ENCODE measurements at regions not wholly inside any gene's neighbourhood (a gene's known extent, or its start where the extent isn't known, plus 50 kb on each side); places are given as distances from the start of the nearest gene placed in this dataset.
A peak's percentile ranks its signal among the peaks of the same experiment; 100 is the strongest.
"Not testable (repeated sequence)": the region's sequence is repeated elsewhere in the genome, so short reads cannot be mapped to it uniquely, and the experiment has no call there.

GRCh38 chr5:160479220-160479619 is 57.6 kb downstream of the PTTG1 start:
- DNase-seq (ENCODE audit: low read depth in 2 of 2): no peak

GRCh38 chr5:160479926-160480325 is 58.3 kb downstream of the PTTG1 start:
- DNase-seq (ENCODE audit: low read depth in 2 of 2): no peak

- DNase-seq (ENCODE audit: low read depth in 2 of 2): no peak
These were observed 59.0 kb downstream of the PTTG1 start for GRCh38 chr5:160480652-160481051.

- no peak for DNase-seq (ENCODE audit: low read depth in 2 of 2)
These were observed 63.0 kb downstream of the PTTG1 start for GRCh38 chr5:160484678-160485077.

GRCh38 chr5:160485364-160485969 is 63.8 kb downstream of the PTTG1 start:
- DNase-seq (ENCODE audit: low read depth in 2 of 2): no peak

GRCh38 chr5:160486573-160486972 is 64.9 kb downstream of the PTTG1 start:
- no peak for DNase-seq (ENCODE audit: low read depth in 2 of 2)

- no peak for DNase-seq (ENCODE audit: low read depth in 2 of 2)
These were observed 67.0 kb downstream of the PTTG1 start for GRCh38 chr5:160488394-160489325.

DNA sequence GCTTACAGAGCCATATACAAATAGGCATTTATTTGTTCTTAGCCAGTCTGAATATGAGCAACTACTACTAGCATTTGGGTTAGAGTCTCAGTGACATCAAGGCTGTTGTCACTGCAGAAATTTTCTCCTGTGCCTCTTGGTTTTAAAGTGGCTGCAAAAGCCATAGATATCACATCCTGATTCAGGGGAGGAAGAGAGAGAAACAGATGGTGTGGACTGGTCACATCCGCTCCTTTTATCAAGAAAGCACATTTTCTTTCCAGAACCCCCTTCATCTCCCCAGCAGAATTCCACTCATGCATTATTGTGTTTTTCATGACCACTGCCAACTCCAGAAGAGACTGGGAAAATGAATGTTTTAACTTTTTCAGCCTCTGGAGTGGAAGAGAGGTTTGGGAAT is 69.8 kb downstream of the PTTG1 start:
- DNase-seq (ENCODE audit: low read depth in 2 of 2): no peak

- no peak for DNase-seq (ENCODE audit: low read depth in 2 of 2)
These were observed 70.9 kb downstream of the PTTG1 start for GRCh38 chr5:160492565-160492964.

DNA sequence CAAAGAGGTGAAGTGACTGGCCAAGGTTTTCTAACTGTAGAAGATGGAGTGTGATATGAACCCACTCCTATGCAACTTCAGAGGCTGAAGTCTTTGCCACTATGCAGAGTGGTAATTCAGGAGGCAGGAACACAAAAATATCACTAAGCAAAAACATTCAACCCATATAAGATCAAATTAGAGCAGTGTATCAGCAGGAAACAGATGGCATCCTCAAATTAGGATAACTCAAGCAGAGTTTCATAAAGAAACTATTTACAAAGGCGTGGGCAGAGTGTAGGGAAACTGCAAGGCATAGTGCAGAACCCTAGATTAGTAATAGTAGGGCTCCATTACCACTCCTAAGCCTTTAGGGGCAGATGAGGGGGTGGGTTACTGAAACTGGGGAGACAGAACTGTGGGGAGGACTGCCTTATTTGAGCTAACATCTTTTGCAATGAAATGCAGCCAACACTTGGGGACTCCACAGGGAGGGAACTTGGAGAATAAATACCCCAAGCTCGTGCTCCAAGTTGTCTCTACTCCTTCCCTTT is 72.2 kb downstream of the PTTG1 start:
- no peak for DNase-seq (ENCODE audit: low read depth in 2 of 2)

DNA sequence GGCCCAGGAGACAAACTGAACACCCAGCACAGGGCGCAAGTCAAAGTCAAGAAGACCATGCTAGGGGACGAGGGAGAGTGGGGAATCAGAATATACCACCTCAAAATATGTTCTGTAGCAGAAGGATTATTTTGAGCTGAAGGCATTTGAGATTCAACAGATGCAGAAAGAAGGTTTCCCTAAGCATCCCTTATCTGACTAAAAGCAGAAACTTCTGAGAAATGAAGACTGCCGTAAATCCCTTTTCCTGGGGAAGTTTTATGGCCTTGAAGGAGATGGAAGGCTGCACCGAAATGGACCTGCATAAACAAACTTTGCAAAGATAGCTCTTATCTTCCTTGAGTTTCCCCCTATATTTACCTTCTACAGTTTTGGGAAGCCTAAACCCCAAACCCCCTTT is 72.8 kb downstream of the PTTG1 start:
- DNase-seq (ENCODE audit: low read depth in 2 of 2): no peak

- DNase-seq (ENCODE audit: low read depth in 2 of 2): no peak
These were observed 74.7 kb downstream of the PTTG1 start for GRCh38 chr5:160496334-160496733.

DNA sequence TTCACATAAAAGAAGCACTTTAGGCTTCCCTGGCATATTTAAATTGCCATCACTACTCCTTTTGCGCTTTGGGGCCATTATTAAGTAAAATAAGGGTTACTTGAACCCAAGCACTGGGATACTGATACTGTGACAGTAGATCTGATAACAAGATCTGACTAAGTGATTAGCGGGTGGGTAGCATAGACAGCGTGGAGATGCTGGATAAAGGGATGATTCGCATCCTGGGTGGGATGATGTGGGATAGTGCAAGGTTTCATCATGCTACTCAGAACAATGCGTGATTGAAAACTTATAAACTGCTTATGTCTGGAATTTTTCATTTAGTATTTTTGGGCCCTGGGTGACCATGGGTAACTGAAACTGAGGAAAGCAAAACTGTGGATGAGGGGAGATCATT is 75.1 kb downstream of the PTTG1 start:
- DNase-seq (ENCODE audit: low read depth in 2 of 2): no peak

DNA sequence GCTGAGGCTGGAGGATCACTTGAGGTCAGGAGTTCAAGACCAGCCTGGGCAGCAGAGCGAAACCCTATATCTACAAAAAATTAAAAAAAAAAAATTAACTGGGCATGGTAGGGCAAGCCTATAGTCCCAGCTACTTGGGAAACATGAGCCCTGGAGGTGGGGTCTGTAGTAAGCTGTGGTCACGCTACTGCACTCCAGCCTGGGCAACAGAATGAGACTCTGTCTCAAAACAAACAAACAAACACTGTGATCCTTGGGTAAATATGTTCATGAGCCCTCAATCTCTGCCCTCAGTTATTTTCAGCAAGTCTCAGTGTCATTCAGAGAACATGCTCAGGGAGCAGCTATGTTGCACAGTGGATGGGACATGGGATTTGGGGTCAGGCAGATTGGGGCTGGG is 76.2 kb downstream of the PTTG1 start:
- no peak for DNase-seq (ENCODE audit: low read depth in 2 of 2)

DNA sequence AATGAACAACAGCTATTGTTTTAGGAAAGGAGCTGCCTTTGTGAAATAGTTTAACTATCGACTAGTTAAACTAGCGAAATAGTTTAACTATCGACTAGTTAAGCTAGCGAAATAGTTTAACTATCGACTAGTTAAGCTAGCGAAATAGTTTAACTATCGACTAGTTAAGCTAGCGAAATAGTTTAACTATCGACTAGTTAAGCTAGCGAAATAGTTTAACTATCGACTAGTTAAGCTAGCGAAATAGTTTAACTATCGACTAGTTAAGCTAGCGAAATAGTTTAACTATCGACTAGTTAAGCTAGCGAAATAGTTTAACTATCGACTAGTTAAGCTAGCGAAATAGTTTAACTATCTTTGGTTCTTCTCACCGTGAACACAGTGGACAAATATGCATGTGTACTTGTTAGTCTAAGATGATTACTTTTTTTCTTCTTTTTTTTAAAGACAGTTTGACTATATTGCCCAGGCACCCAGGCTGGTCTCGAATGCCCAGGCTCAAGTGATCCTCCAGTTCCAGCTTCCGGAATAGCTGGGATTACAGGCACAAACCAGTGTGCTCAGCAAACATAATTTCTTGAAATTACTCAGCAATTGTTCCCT is 76.9 kb downstream of the PTTG1 start:
- not testable (repeated sequence) for DNase-seq (ENCODE audit: low read depth in 2 of 2)

GRCh38 chr5:160500786-160501779 is 79.4 kb downstream of the PTTG1 start:
- DNase-seq (ENCODE audit: low read depth in 2 of 2): no peak

DNA sequence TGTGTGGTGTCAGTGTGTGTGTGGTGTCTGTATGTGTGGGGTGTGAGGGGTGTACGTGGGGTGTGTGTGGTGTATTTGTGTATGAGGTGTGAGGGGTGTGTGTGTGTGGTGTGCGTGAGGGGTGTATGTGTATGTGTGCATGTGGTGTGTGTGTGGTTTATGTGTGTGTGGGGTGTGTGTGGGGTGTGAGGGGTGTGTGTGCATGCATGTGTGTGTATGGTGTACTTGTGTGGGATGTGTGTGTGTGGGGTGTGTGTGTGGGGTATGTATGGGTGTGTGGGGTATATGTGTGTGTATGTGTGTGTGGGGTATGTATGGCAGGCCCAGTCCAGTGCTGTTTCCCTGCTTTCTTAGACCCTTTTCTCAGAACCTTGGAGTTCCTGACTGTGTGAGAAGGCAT is 83.3 kb downstream of the PTTG1 start:
- DNase-seq (ENCODE audit: low read depth in 2 of 2): no peak

GRCh38 chr5:160506006-160507004 is 84.7 kb downstream of the PTTG1 start:
- DNase-seq (ENCODE audit: low read depth in 2 of 2): peak; percentile 37 to 40

GRCh38 chr5:160507221-160507721 is 85.6 kb downstream of the PTTG1 start:
- no peak for DNase-seq (ENCODE audit: low read depth in 2 of 2)
